GM23338 (cell line): ENCODE measurements at regions not wholly inside any gene's neighbourhood (a gene's known extent, or its start where the extent isn't known, plus 50 kb on each side); places are given as distances from the start of the nearest gene placed in this dataset.
"Not testable (repeated sequence)": the region's sequence is repeated elsewhere in the genome, so short reads cannot be mapped to it uniquely, and the experiment has no call there.

ENCODE experiments used
- ATAC-seq: fragments of 200-7000 bp; cut with Tn5 transposase; 3 replicates; pipeline ENCODE4 v1.9.1; 2020
- DNase-seq: peaks from one replicate; pipeline ENCODE4 v3.0.0-alpha.2; 2015; ENCODE audit warnings: low spot score
- H2AFZ ChIP-seq: fragments of 200-600 bp; sonication (generic); 2 replicates; pipeline ENCODE4 v1.8.0; 2016; ENCODE audit warnings: antibody characterized with exemption, mild to moderate bottlenecking, moderate library complexity
- H3F3A ChIP-seq: fragments of 200-600 bp; sonication (generic); replicated peaks from 2 replicates; pipeline ENCODE4 v1.8.0; 2017; ENCODE audit warnings: antibody characterized with exemption, mixed run types, low read depth
- H3K27ac ChIP-seq: fragments of 200-600 bp; sonication (generic); 2 replicates; pipeline ENCODE4 v1.6.1; 2016; ENCODE audit warnings: low read depth
- H3K27me3 ChIP-seq: fragments of 200-600 bp; sonication (generic); 2 replicates; pipeline ENCODE4 v1.8.0; 2016; ENCODE audit warnings: mild to moderate bottlenecking, mixed run types, moderate library complexity; ENCODE audit not compliant: insufficient read depth
- H3K36me3 ChIP-seq: fragments of 200-600 bp; sonication (generic); 2 replicates; pipeline ENCODE4 v1.8.0; 2016; ENCODE audit warnings: mild to moderate bottlenecking; ENCODE audit not compliant: insufficient read depth
- H3K4me1 ChIP-seq: fragments of 200-600 bp; sonication (generic); 2 replicates; pipeline ENCODE4 v1.8.0; 2016; ENCODE audit warnings: mild to moderate bottlenecking, moderate library complexity; ENCODE audit not compliant: insufficient read depth
- H3K4me2 ChIP-seq: fragments of 200-600 bp; sonication (generic); 2 replicates; pipeline ENCODE4 v1.7.1; 2017; ENCODE audit warnings: mixed run types
- H3K4me3 ChIP-seq: fragments of 200-600 bp; sonication (generic); 2 replicates; pipeline ENCODE4 v1.6.1; 2016; ENCODE audit warnings: mixed run types
- H3K79me2 ChIP-seq: fragments of 200-600 bp; sonication (generic); replicated peaks from 2 replicates; pipeline ENCODE4 v1.8.0; 2017; ENCODE audit warnings: mild to moderate bottlenecking; ENCODE audit not compliant: insufficient read depth
- H3K9me2 ChIP-seq: fragments of 200-600 bp; sonication (generic); 2 replicates; pipeline ENCODE4 v1.8.0; 2017; ENCODE audit not compliant: insufficient read depth
- H4K20me1 ChIP-seq: fragments of 200-600 bp; sonication (generic); replicated peaks from 2 replicates; pipeline ENCODE4 v1.8.0; 2017; ENCODE audit warnings: mild to moderate bottlenecking; ENCODE audit not compliant: insufficient read depth
- H3K27ac Mint-ChIP-seq: 2 replicates; pipeline ENCODE4 v1.8.0; 2020; ENCODE audit warnings: inconsistent platforms, mild to moderate bottlenecking, moderate library complexity, mixed read lengths
- H3K27me3 Mint-ChIP-seq: 3 replicates; pipeline ENCODE4 v1.8.0; 2022; ENCODE audit warnings: low read depth, mild to moderate bottlenecking, moderate library complexity, mixed read lengths, inconsistent platforms; ENCODE audit not compliant: insufficient read depth, poor library complexity
- H3K36me3 Mint-ChIP-seq: 3 replicates; pipeline ENCODE4 v1.8.0; 2021; ENCODE audit warnings: low read depth, mild to moderate bottlenecking, inconsistent platforms, moderate library complexity, mixed read lengths
- H3K4me1 Mint-ChIP-seq: 3 replicates; pipeline ENCODE4 v1.8.0; 2020; ENCODE audit warnings: mild to moderate bottlenecking, inconsistent platforms, mixed read lengths
- H3K4me3 Mint-ChIP-seq: 3 replicates; pipeline ENCODE4 v1.8.0; 2021; ENCODE audit warnings: moderate library complexity, mild to moderate bottlenecking, inconsistent platforms, mixed read lengths
- H3K9me3 Mint-ChIP-seq: 3 replicates; pipeline ENCODE4 v1.8.0; 2020; ENCODE audit warnings: moderate library complexity, mild to moderate bottlenecking, inconsistent platforms, mixed read lengths
- NANOG ChIP-seq: IDR thresholded peaks from 2 replicates; pipeline ENCODE4 v1.6.1; 2016; ENCODE audit warnings: antibody characterized with exemption, borderline replicate concordance
- ZNF114 ChIP-seq: fragments of 250-450 bp; sonication (Bioruptor Pico); IDR thresholded peaks from 2 replicates; pipeline ENCODE4 v1.5.0; 2020; ENCODE audit warnings: mild to moderate bottlenecking, moderate library complexity
- TF ChIP-seq, protein P1 (sequence below): fragments of 250-450 bp; sonication (Bioruptor Pico); IDR thresholded peaks from 2 replicates; pipeline ENCODE4 v1.5.0; 2020; ENCODE audit warnings: mild to moderate bottlenecking, moderate library complexity
- TF ChIP-seq, protein P2 (sequence below), 2 experiments: fragments of 200-600 bp in 1 of 2; sonication (generic) in 1 of 2; conservative IDR thresholded peaks; 2 replicates each; pipeline versions ENCODE4 v1.5.1 to v1.6.1; 2016 to 2017; ENCODE audit warnings: antibody characterized with exemption in 2 of 2, low read depth in 2 of 2, mild to moderate bottlenecking in 2 of 2, moderate library complexity in 1 of 2

DNA sequence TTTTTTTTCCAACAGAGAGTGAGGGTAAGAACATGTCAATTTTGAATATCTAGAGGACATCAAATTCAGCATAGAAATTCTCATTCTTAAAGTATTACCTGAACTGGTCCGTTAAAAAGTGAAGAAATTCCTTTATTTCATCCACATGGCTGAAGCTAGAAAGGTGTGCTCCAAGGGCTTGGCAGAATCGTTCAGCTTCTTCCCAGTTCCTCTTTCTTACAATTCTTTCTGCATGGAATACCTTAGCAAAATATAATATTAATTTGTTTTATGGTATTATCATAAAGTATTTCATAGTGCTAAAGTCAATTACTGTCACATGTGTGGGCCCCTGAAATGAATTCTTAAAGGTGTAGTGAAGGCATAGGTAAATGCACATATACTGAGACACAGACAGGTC is 74.3 kb upstream of the CD302 start (continued):
- TF ChIP-seq, protein P1, sequence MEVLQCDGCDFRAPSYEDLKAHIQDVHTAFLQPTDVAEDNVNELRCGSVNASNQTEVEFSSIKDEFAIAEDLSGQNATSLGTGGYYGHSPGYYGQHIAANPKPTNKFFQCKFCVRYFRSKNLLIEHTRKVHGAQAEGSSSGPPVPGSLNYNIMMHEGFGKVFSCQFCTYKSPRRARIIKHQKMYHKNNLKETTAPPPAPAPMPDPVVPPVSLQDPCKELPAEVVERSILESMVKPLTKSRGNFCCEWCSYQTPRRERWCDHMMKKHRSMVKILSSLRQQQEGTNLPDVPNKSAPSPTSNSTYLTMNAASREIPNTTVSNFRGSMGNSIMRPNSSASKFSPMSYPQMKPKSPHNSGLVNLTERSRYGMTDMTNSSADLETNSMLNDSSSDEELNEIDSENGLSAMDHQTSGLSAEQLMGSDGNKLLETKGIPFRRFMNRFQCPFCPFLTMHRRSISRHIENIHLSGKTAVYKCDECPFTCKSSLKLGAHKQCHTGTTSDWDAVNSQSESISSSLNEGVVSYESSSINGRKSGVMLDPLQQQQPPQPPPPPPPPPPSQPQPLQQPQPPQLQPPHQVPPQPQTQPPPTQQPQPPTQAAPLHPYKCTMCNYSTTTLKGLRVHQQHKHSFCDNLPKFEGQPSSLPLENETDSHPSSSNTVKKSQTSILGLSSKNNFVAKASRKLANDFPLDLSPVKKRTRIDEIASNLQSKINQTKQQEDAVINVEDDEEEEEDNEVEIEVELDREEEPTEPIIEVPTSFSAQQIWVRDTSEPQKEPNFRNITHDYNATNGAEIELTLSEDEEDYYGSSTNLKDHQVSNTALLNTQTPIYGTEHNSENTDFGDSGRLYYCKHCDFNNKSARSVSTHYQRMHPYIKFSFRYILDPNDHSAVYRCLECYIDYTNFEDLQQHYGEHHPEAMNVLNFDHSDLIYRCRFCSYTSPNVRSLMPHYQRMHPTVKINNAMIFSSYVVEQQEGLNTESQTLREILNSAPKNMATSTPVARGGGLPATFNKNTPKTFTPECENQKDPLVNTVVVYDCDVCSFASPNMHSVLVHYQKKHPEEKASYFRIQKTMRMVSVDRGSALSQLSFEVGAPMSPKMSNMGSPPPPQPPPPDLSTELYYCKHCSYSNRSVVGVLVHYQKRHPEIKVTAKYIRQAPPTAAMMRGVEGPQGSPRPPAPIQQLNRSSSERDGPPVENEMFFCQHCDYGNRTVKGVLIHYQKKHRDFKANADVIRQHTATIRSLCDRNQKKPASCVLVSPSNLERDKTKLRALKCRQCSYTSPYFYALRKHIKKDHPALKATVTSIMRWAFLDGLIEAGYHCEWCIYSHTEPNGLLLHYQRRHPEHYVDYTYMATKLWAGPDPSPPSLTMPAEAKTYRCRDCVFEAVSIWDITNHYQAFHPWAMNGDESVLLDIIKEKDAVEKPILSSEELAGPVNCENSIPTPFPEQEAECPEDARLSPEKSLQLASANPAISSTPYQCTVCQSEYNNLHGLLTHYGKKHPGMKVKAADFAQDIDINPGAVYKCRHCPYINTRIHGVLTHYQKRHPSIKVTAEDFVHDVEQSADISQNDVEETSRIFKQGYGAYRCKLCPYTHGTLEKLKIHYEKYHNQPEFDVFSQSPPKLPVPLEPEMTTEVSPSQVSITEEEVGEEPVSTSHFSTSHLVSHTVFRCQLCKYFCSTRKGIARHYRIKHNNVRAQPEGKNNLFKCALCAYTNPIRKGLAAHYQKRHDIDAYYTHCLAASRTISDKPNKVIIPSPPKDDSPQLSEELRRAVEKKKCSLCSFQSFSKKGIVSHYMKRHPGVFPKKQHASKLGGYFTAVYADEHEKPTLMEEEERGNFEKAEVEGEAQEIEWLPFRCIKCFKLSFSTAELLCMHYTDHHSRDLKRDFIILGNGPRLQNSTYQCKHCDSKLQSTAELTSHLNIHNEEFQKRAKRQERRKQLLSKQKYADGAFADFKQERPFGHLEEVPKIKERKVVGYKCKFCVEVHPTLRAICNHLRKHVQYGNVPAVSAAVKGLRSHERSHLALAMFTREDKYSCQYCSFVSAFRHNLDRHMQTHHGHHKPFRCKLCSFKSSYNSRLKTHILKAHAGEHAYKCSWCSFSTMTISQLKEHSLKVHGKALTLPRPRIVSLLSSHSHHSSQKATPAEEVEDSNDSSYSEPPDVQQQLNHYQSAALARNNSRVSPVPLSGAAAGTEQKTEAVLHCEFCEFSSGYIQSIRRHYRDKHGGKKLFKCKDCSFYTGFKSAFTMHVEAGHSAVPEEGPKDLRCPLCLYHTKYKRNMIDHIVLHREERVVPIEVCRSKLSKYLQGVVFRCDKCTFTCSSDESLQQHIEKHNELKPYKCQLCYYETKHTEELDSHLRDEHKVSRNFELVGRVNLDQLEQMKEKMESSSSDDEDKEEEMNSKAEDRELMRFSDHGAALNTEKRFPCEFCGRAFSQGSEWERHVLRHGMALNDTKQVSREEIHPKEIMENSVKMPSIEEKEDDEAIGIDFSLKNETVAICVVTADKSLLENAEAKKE (CRISPR knock-in tag): no peak
- TF ChIP-seq ZNF114: no peak
- TF ChIP-seq, protein P2, sequence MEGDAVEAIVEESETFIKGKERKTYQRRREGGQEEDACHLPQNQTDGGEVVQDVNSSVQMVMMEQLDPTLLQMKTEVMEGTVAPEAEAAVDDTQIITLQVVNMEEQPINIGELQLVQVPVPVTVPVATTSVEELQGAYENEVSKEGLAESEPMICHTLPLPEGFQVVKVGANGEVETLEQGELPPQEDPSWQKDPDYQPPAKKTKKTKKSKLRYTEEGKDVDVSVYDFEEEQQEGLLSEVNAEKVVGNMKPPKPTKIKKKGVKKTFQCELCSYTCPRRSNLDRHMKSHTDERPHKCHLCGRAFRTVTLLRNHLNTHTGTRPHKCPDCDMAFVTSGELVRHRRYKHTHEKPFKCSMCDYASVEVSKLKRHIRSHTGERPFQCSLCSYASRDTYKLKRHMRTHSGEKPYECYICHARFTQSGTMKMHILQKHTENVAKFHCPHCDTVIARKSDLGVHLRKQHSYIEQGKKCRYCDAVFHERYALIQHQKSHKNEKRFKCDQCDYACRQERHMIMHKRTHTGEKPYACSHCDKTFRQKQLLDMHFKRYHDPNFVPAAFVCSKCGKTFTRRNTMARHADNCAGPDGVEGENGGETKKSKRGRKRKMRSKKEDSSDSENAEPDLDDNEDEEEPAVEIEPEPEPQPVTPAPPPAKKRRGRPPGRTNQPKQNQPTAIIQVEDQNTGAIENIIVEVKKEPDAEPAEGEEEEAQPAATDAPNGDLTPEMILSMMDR (conservative IDR thresholded peaks at IDR 0.05; ENCODE audit: low read depth in 2 of 2): no peak
- TF ChIP-seq NANOG: no peak

DNA sequence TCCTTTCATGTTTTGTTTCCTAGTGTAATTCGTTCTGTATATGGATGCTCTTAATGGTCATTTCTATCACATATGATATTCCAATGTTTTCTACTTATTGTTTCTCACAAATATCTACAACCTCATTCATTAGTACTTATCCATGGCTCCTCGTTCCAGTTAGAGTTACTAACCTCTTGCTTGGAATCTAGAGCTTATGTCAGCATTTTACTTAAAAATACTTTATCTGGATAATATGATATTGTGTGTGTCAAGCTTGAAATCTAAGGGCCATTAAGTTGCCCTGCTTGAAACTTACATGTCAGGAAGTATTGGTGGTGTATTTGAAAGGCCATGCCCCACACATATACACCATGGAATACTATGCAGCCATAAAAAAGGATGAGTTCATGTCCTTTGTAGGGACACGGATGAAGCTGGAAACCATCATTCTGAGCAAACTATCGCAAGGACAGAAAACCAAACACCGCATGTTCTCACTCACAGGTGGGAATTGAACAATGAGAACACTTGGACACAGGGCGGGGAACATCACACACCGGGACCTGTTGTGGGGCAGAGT is 70.7 kb upstream of the CD302 start:
- not testable (repeated sequence) for H3K79me2 ChIP-seq, H3F3A ChIP-seq, H3K9me2 ChIP-seq, H3K36me3 Mint-ChIP-seq, H3K27me3 ChIP-seq, H3K36me3 ChIP-seq, H3K4me2 ChIP-seq, H3K4me1 ChIP-seq, H3K9me3 Mint-ChIP-seq, H3K27ac ChIP-seq, DNase-seq, H4K20me1 ChIP-seq, ATAC-seq, H3K4me3 Mint-ChIP-seq, H2AFZ ChIP-seq, H3K27ac Mint-ChIP-seq, H3K4me3 ChIP-seq, H3K27me3 Mint-ChIP-seq, H3K4me1 Mint-ChIP-seq
